GM19455 (cell line): ENCODE measurements at regions not wholly inside any gene's neighbourhood (a gene's known extent, or its start where the extent isn't known, plus 50 kb on each side); places are given as distances from the start of the nearest gene placed in this dataset.
A peak's percentile ranks its signal among the peaks of the same experiment; 100 is the strongest.

Source experiments
- ATAC-seq: cut with Tn5 transposase; IDR thresholded peaks from one replicate; pipeline ENCODE4 v1.9.1; 2021; ENCODE audit not compliant: unreplicated experiment

GRCh38 chr13:64962404-64962803, 2267.7 kb downstream of the PCDH9 start:
- ATAC-seq, result no peak

DNA sequence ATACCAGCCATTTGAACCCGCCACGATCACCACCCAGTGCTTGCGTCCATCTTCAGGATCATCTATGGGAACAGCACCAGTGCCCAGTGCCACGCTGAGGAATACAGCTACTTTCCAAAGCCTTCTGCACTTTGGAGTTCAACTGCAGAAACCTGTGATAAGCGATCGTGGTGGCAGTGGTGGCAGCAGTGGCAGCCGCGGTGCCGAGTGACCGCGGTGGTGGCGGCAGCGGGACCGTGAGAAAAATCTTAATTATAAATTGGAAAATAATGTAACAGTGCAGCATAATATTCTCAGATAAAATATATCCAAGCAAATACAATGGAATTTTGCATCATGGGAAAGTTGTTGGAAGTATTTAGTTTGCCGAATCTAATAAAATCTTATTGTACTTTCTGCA, 2270.9 kb downstream of the PCDH9 start:
- no peak for ATAC-seq

- no peak for ATAC-seq
These were observed 2272.0 kb downstream of the PCDH9 start for GRCh38 chr13:64958106-64958505.

GRCh38 chr13:64938660-64939059, 2291.5 kb downstream of the PCDH9 start:
- no peak for ATAC-seq

GRCh38 chr13:64937302-64937701, 2292.8 kb downstream of the PCDH9 start:
- no peak for ATAC-seq

- ATAC-seq, result no peak
These were observed 2293.3 kb downstream of the PCDH9 start for GRCh38 chr13:64936879-64937278.

- no peak for ATAC-seq
These were observed 2294.7 kb downstream of the PCDH9 start for GRCh38 chr13:64935441-64935840.

DNA sequence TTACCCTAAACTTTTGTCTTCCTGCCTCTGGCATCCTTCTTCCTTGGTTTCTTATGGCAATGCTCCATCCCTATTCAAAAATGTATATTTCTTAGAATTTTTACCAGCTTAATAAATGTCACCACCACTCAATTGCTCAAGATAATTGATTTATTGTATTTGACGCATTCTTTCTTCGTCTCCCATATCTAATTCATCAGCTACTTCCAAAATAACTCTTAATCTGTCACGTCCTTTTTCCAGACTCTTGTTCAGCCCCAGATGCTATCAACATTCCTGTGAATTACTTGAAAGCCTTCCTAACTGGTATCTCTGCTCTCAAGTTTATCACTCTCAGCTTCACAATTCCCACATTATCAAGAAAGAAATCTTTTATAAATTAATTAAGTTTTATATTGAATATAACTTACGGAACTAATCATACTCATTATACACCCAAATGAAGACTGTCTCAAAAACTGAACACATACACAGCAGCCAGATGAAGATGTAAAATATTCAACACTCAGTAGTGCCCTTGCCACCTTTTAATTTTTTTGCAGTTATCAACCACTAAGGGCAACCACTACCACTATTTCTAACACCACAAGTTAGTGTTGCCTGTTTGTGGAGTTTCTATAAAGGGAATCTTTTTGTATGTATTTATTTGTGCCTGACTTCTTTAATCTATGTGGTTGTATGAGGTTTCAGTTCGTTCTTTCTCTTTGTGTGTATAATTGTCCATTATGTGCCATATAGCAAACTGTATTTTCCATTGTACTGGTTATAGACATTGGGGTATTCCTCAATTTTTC, 2295.4 kb downstream of the PCDH9 start:
- ATAC-seq, result no peak

DNA sequence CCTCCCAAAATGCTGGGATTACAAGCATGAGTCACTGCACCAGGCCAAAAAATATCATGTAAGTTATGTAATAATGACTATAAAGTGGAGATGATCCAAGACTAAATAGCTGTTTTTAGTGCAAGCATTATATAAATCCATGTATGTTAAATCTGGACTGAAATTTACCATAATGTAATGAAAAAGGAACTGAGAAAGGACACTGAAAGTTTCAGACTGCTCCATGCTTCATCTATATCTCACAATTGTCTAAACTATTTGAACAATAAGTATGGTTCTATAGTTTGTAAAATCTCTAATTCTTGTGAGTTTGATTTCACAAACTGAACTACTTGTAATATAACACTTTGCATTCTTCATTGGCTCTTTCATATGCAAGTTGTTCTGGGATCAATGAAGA, 2299.5 kb downstream of the PCDH9 start:
- ATAC-seq, result no peak

GRCh38 chr13:64928696-64929499, 2301.2 kb downstream of the PCDH9 start:
- peak; percentile 66 for ATAC-seq

DNA sequence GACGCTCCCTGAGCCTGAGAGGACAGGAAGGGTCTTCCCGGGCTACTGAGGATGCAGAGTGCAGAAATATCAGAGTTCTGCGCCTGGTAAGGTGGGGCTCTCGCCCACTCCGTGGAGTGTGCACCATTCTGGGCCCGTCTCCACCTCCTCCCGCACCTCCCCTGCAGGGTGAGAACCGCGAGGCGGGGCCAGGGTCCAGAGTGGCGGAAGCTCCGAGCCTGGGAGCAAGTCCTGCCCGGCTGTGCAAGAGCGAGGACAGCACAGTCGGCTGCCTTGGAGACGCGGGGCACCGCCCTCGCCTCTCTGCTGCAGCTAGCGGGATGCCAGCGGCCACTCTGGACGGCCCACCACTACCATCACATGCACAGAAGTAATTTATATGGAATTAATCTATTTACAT, 2304.4 kb downstream of the PCDH9 start:
- no peak for ATAC-seq

DNA sequence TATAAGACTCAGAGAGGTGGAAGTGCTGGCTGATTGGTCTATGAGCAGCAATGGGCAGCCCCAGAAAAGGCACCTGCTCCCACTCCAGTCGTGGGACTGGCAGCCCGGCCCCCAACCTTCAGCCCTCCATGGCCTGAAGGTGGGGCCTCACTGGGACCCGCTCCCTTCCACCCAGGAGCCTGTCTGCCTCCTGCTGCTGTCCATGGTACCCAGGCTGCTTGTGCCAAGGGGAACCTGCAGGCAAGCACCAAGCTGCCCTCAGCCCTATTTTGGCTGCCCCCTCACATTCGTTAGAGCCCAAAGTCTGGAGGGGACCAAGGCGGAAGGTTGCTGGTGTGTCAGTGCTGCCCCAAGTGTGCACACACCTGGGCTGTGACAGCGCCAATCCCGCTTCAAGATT, 2304.9 kb downstream of the PCDH9 start:
- ATAC-seq, result no peak

DNA sequence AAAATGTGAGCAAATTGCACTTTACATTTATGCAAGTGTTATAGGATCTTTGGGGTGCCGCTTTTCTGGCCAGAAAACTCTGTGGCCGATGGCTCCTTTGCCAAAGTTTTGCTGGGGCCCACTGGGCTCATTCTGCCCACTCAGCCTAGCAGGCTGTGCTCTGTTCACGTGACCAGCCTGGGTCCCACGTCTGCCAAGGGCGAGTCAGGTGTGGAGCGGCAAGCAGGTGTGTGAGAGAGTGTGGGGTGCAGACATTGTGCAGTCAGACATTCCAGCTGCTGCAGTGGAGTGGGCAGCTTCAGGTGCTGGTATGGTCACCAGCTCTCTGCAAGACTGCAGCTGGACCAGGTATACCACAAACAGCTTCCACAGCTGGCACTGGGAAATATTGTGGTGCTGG, 2305.7 kb downstream of the PCDH9 start:
- no peak for ATAC-seq

GRCh38 chr13:64917566-64917965, 2312.6 kb downstream of the PCDH9 start:
- ATAC-seq, result no peak

GRCh38 chr13:64912141-64912540, 2318.0 kb downstream of the PCDH9 start:
- ATAC-seq, result no peak

GRCh38 chr13:64910096-64910495, 2320.0 kb downstream of the PCDH9 start:
- ATAC-seq, result no peak

DNA sequence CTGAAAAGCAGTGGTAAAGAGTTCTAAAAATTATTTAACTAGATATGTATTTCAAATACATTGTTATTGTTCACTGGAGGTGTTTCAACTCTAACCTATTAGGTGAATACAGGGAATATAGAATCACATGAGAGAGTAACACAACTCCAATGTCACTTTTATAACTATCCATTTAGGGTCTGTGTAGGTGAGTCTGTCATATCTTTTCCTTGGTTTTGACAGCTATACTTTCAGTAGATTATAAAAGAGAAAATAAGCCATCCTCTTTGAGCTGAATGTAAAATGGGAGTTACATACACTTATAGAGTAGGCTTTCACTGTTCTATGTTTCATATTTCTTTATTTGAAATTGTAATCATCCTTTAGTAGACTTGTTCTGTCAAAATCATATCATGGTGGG, 2321.0 kb downstream of the PCDH9 start:
- ATAC-seq, result no peak

- no peak for ATAC-seq
These were observed 2330.1 kb downstream of the PCDH9 start for GRCh38 chr13:64900039-64900438.

DNA sequence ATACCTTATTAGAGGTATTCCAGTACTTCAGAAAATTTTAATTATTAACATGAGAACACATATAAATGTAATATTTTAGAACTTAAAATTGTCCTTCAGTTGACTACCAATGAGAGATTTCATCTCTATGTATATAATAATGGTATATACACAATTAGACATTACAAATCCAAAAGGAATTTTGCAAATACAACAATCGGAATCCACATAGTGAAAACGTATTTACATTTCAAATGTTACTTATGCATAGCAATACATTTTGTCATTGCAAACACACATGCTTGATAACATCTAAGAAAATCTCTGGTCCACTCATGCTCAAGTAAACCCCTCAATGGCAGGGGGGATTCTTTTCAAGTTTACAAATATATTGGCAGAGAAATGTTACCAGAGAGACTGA, 2345.2 kb downstream of the PCDH9 start:
- ATAC-seq, result no peak

DNA sequence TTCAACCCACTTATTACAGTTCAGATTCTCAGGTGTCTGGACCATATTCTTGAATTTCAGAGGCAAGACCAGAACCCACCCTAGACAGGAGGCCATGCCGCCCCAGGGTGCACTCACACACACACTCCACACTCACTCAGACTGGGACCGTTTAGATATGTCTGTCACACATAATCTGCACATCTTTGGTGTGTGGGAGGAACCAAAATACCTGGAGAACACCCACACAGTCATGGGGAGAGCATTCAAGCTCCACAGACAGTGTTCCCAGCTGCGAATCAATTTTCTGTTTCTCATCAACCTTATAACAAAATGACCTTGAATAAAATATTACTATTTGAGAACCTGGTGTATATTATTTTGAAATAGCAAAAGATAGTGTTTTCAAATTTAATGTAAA, 2353.0 kb downstream of the PCDH9 start:
- no peak for ATAC-seq

DNA sequence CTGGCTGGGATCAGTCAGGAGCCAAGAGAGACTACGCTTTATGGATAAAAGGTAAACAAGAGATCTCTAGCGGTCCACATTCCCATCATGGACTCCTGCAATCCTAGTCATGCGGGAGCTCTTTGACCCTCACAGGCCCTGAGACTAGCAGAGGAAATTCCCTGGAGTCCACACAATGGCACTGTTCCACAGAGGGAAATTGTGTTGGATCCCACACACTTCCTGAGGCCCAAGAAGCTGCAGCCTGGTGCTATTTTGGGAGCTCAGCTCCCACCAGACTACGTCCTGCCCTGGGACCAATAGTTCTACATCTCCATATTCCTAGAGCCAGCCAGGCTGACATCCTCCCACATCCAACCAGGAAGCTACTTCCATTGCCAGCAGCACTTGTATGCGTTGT, 2358.4 kb downstream of the PCDH9 start:
- ATAC-seq, result no peak

GRCh38 chr13:64869539-64869938, 2360.6 kb downstream of the PCDH9 start:
- no peak for ATAC-seq
